ENCODE measurements at regions not wholly inside any gene's neighbourhood (a gene's known extent, or its start where the extent isn't known, plus 50 kb on each side); places are given as distances from the start of the nearest gene placed in this dataset.

DNA sequence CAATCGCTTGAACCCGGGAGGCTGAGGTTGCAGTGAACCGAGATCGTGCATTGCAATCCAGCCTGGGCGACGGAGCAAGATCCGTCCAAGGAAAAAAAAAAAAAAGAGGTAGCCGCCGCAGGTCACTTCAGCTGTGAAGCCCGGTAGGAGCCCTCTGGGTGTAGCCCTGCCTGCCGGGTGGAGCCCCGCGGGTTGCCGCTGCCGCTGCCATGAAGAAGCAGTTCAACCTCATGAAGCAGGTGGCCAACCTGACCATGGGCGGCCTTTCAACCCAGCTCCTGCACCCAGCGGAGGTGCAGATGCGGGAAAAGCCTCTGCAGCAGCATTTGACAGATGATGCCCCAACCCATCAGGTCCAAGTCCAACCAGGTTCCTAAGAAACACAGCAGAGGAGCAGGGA lies 219.5 kb upstream of the SLC39A10 start:
- TF ChIP-seq NFIC (IDR thresholded peaks at IDR 0.05) (no peak), YY1 (IDR thresholded peaks at IDR 0.05; ENCODE audit: low read depth) (no peak), EGR1 (IDR thresholded peaks at IDR 0.05) (no peak)

DNA sequence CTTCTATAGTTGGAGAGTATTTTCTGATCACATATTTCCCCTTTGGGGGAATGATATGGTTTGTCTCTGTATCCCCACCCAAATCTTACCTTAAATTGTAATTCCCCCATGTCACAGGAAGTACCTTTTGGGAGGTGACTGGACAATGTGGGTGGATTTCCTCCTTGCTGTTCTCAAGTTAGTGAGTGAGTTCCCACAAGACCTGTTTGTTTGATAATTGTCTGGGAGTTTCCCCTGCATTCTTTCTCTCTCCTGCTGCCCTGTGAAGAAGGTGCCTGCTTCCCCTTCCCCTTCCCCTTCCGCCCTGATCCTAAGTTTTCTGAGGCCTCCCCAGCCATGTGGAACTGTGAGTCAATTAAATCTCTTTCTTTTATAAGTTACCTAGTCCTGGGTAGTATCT lies 222.7 kb upstream of the SLC39A10 start:
- TF ChIP-seq TAF1 (IDR thresholded peaks at IDR 0.05; ENCODE audit: low read depth): no peak
- TF ChIP-seq FOXM1 (IDR thresholded peaks at IDR 0.05; ENCODE audit: borderline replicate concordance, low read depth): no peak
- no peak for TF ChIP-seq EGR1 (IDR thresholded peaks at IDR 0.05)
- no peak for TF ChIP-seq CREB1 (IDR thresholded peaks at IDR 0.05; ENCODE audit: low read depth)
- TF ChIP-seq, protein P1, sequence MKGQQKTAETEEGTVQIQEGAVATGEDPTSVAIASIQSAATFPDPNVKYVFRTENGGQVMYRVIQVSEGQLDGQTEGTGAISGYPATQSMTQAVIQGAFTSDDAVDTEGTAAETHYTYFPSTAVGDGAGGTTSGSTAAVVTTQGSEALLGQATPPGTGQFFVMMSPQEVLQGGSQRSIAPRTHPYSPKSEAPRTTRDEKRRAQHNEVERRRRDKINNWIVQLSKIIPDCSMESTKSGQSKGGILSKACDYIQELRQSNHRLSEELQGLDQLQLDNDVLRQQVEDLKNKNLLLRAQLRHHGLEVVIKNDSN (IDR thresholded peaks at IDR 0.05): no peak
- TF ChIP-seq ZBTB7A (IDR thresholded peaks at IDR 0.05; ENCODE audit: low read depth): no peak
- TF ChIP-seq RAD21 (IDR thresholded peaks at IDR 0.05; ENCODE audit: low read depth): no peak
- TF ChIP-seq NFIC (IDR thresholded peaks at IDR 0.05): no peak
- no peak for TF ChIP-seq CEBPB (IDR thresholded peaks at IDR 0.05)
- no peak for TF ChIP-seq EP300 (IDR thresholded peaks at IDR 0.05; ENCODE audit: borderline replicate concordance)
- no peak for TF ChIP-seq TEAD4 (IDR thresholded peaks at IDR 0.05)
- TF ChIP-seq TCF12 (IDR thresholded peaks at IDR 0.05; ENCODE audit: low read depth): no peak
- no peak for TF ChIP-seq YY1 (IDR thresholded peaks at IDR 0.05; ENCODE audit: low read depth)

DNA sequence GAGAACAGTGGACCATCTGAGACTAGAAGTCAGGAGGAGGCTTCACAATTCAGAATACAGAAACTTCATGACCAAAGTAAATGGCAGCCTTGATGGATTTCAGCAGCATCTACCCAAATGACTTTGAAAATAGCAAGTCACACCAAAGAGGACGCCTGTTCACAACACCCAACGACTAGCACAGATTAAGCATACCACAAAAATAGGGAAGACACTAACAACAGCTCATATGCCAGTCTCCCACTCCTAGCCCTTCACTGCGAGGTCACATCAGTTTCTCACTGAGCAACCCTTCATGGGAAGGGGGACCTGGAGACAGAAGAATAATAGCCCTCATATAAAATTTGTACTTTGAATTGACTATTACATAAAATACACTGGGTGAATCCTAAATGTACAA lies 228.4 kb upstream of the SLC39A10 start:
- TF ChIP-seq TEAD4 (IDR thresholded peaks at IDR 0.05): no peak

DNA sequence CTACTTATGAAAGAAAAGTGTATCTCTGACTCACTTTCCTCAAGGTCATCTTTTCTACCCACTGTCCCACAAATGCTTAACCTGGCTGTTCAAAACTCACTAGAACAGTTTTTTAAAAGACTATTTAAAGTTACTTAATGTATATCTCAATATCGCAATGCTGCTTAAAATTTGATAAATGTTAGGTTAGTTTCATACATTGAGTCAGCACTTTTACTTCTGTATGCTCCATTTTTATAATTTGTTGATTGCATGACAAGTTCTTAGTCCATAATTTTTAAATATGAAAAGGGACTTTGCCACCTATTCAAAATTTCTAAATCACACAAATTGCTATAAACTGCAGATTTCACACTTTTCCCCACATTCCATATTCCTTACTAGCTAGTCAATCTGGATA lies 231.7 kb upstream of the SLC39A10 start:
- TF ChIP-seq TAF1 (IDR thresholded peaks at IDR 0.05; ENCODE audit: low read depth): no peak
- TF ChIP-seq YY1 (IDR thresholded peaks at IDR 0.05; ENCODE audit: low read depth): no peak
- no peak for TF ChIP-seq CEBPB (IDR thresholded peaks at IDR 0.05)
- TF ChIP-seq, protein P2, sequence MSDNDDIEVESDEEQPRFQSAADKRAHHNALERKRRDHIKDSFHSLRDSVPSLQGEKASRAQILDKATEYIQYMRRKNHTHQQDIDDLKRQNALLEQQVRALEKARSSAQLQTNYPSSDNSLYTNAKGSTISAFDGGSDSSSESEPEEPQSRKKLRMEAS (IDR thresholded peaks at IDR 0.05): no peak
- TF ChIP-seq NFIC (IDR thresholded peaks at IDR 0.05): no peak
- TF ChIP-seq FOXM1 (IDR thresholded peaks at IDR 0.05; ENCODE audit: borderline replicate concordance, low read depth): no peak
- no peak for TF ChIP-seq CREB1 (IDR thresholded peaks at IDR 0.05; ENCODE audit: low read depth)
- TF ChIP-seq ZBTB7A (IDR thresholded peaks at IDR 0.05; ENCODE audit: low read depth): no peak
- TF ChIP-seq EP300 (IDR thresholded peaks at IDR 0.05; ENCODE audit: borderline replicate concordance): no peak
- TF ChIP-seq TEAD4 (IDR thresholded peaks at IDR 0.05): no peak
- TF ChIP-seq EGR1 (IDR thresholded peaks at IDR 0.05): no peak
- TF ChIP-seq TCF12 (IDR thresholded peaks at IDR 0.05; ENCODE audit: low read depth): no peak
- no peak for TF ChIP-seq RAD21 (IDR thresholded peaks at IDR 0.05; ENCODE audit: low read depth)
- TF ChIP-seq, protein P1 (IDR thresholded peaks at IDR 0.05): no peak
- TF ChIP-seq, protein P3, sequence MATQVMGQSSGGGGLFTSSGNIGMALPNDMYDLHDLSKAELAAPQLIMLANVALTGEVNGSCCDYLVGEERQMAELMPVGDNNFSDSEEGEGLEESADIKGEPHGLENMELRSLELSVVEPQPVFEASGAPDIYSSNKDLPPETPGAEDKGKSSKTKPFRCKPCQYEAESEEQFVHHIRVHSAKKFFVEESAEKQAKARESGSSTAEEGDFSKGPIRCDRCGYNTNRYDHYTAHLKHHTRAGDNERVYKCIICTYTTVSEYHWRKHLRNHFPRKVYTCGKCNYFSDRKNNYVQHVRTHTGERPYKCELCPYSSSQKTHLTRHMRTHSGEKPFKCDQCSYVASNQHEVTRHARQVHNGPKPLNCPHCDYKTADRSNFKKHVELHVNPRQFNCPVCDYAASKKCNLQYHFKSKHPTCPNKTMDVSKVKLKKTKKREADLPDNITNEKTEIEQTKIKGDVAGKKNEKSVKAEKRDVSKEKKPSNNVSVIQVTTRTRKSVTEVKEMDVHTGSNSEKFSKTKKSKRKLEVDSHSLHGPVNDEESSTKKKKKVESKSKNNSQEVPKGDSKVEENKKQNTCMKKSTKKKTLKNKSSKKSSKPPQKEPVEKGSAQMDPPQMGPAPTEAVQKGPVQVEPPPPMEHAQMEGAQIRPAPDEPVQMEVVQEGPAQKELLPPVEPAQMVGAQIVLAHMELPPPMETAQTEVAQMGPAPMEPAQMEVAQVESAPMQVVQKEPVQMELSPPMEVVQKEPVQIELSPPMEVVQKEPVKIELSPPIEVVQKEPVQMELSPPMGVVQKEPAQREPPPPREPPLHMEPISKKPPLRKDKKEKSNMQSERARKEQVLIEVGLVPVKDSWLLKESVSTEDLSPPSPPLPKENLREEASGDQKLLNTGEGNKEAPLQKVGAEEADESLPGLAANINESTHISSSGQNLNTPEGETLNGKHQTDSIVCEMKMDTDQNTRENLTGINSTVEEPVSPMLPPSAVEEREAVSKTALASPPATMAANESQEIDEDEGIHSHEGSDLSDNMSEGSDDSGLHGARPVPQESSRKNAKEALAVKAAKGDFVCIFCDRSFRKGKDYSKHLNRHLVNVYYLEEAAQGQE (IDR thresholded peaks at IDR 0.05; ENCODE audit: low read depth): no peak

DNA sequence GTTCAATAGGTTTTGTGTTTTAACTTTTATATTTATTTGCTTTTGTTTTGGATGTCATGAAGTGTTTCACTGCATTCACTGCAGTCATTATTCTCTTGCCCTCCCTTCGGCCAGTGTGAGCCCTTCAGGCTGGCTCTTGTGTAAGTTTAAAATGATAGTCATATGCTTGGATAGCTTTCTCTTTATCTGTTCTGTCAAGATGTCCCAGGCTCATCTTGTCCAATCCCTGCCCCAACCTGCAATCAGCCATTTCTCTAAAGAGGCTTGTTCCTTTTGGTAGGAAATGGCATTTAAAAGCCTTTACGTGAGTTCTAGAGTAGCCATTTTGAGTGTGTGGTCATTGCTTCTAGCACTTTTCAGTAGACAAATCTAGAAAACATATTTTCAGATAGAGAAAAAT lies 238.0 kb upstream of the SLC39A10 start:
- TF ChIP-seq TEAD4 (IDR thresholded peaks at IDR 0.05): no peak
- no peak for TF ChIP-seq RAD21 (IDR thresholded peaks at IDR 0.05; ENCODE audit: low read depth)
- no peak for TF ChIP-seq CREB1 (IDR thresholded peaks at IDR 0.05; ENCODE audit: low read depth)
- no peak for TF ChIP-seq EP300 (IDR thresholded peaks at IDR 0.05; ENCODE audit: borderline replicate concordance)
- no peak for TF ChIP-seq FOXM1 (IDR thresholded peaks at IDR 0.05; ENCODE audit: borderline replicate concordance, low read depth)
- TF ChIP-seq YY1 (IDR thresholded peaks at IDR 0.05; ENCODE audit: low read depth): no peak
- no peak for TF ChIP-seq EGR1 (IDR thresholded peaks at IDR 0.05)
- TF ChIP-seq ZBTB7A (IDR thresholded peaks at IDR 0.05; ENCODE audit: low read depth): no peak
- TF ChIP-seq, protein P1 (IDR thresholded peaks at IDR 0.05): no peak
- no peak for TF ChIP-seq CEBPB (IDR thresholded peaks at IDR 0.05)
- TF ChIP-seq TAF1 (IDR thresholded peaks at IDR 0.05; ENCODE audit: low read depth): no peak
- no peak for TF ChIP-seq TCF12 (IDR thresholded peaks at IDR 0.05; ENCODE audit: low read depth)
- TF ChIP-seq NFIC (IDR thresholded peaks at IDR 0.05): no peak
- TF ChIP-seq, protein P2 (IDR thresholded peaks at IDR 0.05): no peak
- TF ChIP-seq, protein P3 (IDR thresholded peaks at IDR 0.05; ENCODE audit: low read depth): no peak

DNA sequence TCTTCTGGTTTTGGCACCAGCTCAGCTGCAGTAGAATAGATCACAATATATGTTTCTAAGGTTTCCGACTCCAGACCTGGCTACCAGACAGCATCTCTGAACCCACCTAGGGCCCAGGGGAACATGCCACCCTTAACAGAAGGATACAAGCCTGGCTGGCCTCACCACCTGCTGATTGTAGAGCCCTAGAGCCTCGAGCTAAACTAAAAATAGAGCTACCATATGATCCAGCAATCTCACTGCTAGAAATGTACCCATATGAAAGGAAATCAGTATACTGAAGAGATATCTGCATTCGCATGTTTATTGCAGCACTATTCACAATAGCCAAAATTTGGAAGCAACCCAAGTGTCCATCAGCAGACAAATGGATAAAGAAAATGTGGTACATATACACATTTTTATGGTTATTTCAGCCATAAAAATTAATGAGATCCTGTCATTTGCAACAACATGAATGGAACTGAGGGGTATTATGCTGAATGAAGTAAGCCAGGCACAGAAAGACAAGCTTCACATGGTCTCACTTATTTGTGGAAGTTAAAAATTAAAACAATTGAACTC lies 242.4 kb upstream of the SLC39A10 start:
- no peak for TF ChIP-seq EP300 (IDR thresholded peaks at IDR 0.05; ENCODE audit: borderline replicate concordance)
- TF ChIP-seq FOXM1 (IDR thresholded peaks at IDR 0.05; ENCODE audit: borderline replicate concordance, low read depth): no peak
- TF ChIP-seq, protein P1 (IDR thresholded peaks at IDR 0.05): no peak
- TF ChIP-seq ZBTB7A (IDR thresholded peaks at IDR 0.05; ENCODE audit: low read depth): no peak
- TF ChIP-seq, protein P3 (IDR thresholded peaks at IDR 0.05; ENCODE audit: low read depth): no peak
- no peak for TF ChIP-seq EGR1 (IDR thresholded peaks at IDR 0.05)
- TF ChIP-seq, protein P2 (IDR thresholded peaks at IDR 0.05): no peak
